Uterus (tissue), 2 donors: ENCODE measurements at regions not wholly inside any gene's neighbourhood (a gene's known extent, or its start where the extent isn't known, plus 50 kb on each side); places are given as distances from the start of the nearest gene placed in this dataset.
"Not testable (repeated sequence)": the region's sequence is repeated elsewhere in the genome, so short reads cannot be mapped to it uniquely, and the experiment has no call there.

Source experiments
- CTCF ChIP-seq, 4 experiments: fragments of 200-600 bp in 2 of 4; fragments of 450-650 bp in 2 of 4; sonication (generic) in 2 of 4; IDR thresholded peaks; one replicate each; pipeline ENCODE4 v1.5.1; 2016 to 2019; ENCODE audit warnings: antibody characterized with exemption in 4 of 4, mild to moderate bottlenecking in 2 of 4, moderate library complexity in 1 of 4
- POLR2A ChIP-seq, 2 donors: fragments of 450-650 bp; IDR thresholded peaks; one replicate each; pipeline ENCODE4 v1.6.1; 2016; ENCODE audit warnings: antibody characterized with exemption in 2 of 2, mild to moderate bottlenecking in 1 of 2, moderate library complexity in 1 of 2

GRCh38 chr2:106330384-106331261 is 136.5 kb upstream of the UXS1 start:
- TF ChIP-seq CTCF, POLR2A (IDR thresholded peaks at IDR 0.05): not testable (repeated sequence)
